Cardiac muscle cell (in vitro differentiated cells and primary cell): ENCODE measurements at regions not wholly inside any gene's neighbourhood (a gene's known extent, or its start where the extent isn't known, plus 50 kb on each side); places are given as distances from the start of the nearest gene placed in this dataset.

ENCODE experiments used
- DNase-seq, 2 donors: peaks; one replicate each; pipeline versions ENCODE4 v3.0.0 to v3.0.0-alpha.2; 2010 to 2017; ENCODE audit warnings: low read depth in 1 of 2, low spot score in 1 of 2
- H3K27ac ChIP-seq: fragments of 200-600 bp; sonication (generic); 2 replicates; pipeline ENCODE4 v1.5.1; 2016
- H3K27me3 ChIP-seq: fragments of 200-600 bp; sonication (generic); 2 replicates; pipeline ENCODE4 v1.6.0; 2016; ENCODE audit warnings: control low read depth
- H3K36me3 ChIP-seq: fragments of 200-600 bp; sonication (generic); 2 replicates; pipeline ENCODE4 v1.5.1; 2016; ENCODE audit warnings: control low read depth
- H3K4me1 ChIP-seq: fragments of 200-600 bp; sonication (generic); 2 replicates; pipeline ENCODE4 v1.8.1; 2017; ENCODE audit warnings: low read depth, mild to moderate bottlenecking, mixed run types
- H3K4me3 ChIP-seq: fragments of 200-600 bp; sonication (generic); 2 replicates; pipeline ENCODE4 v1.5.1; 2016; ENCODE audit warnings: mild to moderate bottlenecking
- H3K9me3 ChIP-seq: fragments of 200-600 bp; sonication (generic); 2 replicates; pipeline ENCODE4 v1.5.1; 2017; ENCODE audit warnings: low read depth, mild to moderate bottlenecking, control low read depth
- TF ChIP-seq, protein P1 (sequence below): IDR thresholded peaks from 2 replicates; pipeline ENCODE4 v1.5.1; 2012; ENCODE audit warnings: low read depth, mild to moderate bottlenecking, low read length

DNA sequence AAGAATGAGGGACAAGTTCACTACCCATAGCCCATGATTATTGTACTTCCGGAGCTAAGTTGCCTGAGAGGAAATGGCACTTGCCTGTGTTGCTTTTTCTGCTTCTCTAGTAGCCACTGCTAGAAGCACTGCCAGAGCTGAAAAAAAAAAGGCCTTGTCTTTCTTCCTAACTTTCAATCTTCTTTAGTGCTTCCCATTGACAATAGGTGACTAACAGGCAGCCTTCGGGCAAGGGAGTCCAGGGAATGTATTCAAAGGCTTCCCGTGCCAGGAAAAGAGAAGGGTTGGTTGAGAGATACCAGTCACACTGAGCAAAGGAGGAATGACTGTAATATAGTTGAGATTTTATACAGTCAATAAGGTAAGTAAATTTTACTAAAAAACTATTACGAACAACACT is 242.0 kb downstream of the CALCRL start:
- Histone ChIP-seq H3K27ac (no peak overlapping the region), H3K4me3 (no peak overlapping the region), H3K36me3 (no peaks in the 10 kb centered on the region), H3K9me3 (no peaks in the 10 kb centered on the region), H3K4me1 (no peaks in the 10 kb centered on the region), H3K27me3 (no peaks in the 10 kb centered on the region)
- DNase-seq = no peak
- TF ChIP-seq, protein P1, sequence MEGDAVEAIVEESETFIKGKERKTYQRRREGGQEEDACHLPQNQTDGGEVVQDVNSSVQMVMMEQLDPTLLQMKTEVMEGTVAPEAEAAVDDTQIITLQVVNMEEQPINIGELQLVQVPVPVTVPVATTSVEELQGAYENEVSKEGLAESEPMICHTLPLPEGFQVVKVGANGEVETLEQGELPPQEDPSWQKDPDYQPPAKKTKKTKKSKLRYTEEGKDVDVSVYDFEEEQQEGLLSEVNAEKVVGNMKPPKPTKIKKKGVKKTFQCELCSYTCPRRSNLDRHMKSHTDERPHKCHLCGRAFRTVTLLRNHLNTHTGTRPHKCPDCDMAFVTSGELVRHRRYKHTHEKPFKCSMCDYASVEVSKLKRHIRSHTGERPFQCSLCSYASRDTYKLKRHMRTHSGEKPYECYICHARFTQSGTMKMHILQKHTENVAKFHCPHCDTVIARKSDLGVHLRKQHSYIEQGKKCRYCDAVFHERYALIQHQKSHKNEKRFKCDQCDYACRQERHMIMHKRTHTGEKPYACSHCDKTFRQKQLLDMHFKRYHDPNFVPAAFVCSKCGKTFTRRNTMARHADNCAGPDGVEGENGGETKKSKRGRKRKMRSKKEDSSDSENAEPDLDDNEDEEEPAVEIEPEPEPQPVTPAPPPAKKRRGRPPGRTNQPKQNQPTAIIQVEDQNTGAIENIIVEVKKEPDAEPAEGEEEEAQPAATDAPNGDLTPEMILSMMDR = no peak

DNA sequence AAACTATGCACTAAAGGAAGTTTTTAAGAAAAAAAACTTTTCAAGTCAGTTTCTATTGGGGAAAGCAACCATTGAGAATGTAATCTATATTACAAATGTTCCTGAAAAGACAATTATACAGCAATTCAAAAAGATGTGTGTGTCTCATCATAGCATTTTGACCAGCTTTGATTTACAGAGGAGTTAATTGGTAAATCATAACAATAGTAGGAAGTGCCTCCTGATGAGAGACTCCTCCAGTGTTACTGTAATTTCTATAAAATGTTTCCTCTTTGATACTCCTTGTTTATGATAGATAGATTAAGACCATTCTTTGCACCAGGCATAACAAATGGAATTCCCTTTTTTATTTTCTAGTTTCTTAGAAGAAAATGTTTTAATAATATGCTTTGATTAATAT is 249.9 kb downstream of the CALCRL start:
- DNase-seq = no peak
- Histone ChIP-seq H3K36me3 (no peaks in the 10 kb centered on the region), H3K9me3 (no peaks in the 10 kb centered on the region), H3K4me3 (no peak overlapping the region), H3K27me3 (no peaks in the 10 kb centered on the region), H3K27ac (no peak overlapping the region), H3K4me1 (no peaks in the 10 kb centered on the region)
- TF ChIP-seq, protein P1 = no peak

DNA sequence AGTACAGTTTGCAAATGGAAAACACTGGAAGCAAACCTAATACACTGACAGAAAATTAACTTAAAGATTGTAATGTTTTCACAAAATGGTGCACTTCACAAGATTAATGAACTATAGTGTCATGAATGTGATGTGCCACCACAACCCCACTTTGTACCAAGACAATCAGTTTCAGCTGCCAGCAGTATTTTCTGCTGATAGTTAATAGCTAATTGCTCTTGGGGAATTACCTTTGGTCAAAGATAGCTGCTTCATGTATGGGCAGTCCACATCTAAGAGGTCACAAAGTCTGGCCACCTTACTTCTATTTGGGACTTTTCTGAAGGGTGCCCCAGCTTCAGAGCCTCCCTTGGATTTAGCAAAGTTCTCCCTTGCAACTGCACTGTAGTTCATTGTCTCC is 254.0 kb downstream of the CALCRL start:
- Histone ChIP-seq H3K36me3 (no peaks in the 10 kb centered on the region), H3K4me3 (no peak overlapping the region), H3K4me1 (no peaks in the 10 kb centered on the region), H3K27me3 (no peaks in the 10 kb centered on the region), H3K9me3 (no peaks in the 10 kb centered on the region), H3K27ac (no peak overlapping the region)
- TF ChIP-seq, protein P1 = no peak
- DNase-seq = no peak

DNA sequence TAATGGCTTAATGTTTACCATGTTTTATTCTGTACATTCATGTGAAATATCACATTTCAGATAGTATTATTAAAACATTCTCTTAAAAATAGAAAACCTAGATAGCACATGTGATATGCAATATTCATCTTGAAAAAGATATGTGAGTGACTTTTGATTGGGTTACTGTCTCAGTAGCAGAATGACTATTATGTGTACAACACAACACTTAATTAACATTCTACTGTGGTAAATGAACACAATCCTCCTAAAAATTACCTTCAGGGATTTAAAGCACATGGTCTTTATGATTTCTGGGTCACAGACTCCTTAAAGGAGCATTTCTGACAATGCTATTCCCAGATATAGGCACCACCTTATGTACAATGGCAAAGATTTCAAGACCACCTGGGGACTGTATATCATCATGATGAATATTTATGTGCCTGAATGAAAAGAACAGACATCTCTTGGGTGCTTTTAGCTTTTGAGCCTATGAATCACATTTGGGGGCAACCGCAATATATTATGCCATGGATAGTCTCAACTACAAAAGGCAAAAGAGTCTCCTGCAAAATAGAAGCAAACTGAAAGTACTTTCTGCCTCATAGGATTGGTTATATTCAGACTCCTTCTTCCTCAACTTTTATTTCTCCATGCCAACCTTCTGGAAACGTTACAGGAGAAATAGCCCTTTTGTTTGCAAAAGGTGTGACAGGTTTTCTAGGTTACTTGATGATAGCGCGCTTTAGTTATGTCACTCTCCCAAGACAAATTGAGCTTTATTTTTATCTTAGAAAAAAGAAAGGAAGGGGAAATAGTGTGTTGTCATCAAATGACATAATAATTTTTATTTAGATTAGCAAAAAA is 259.0 kb downstream of the CALCRL start:
- H3K4me3 ChIP-seq = no peak overlapping the region
- no peak overlapping the region for H3K27ac ChIP-seq
- H3K9me3 ChIP-seq = no peaks in the 10 kb centered on the region
- TF ChIP-seq, protein P1 = no peak
- H3K27me3 ChIP-seq = no peaks in the 10 kb centered on the region
- no peaks in the 10 kb centered on the region for H3K36me3 ChIP-seq
- no peak for DNase-seq
- no peaks in the 10 kb centered on the region for H3K4me1 ChIP-seq

DNA sequence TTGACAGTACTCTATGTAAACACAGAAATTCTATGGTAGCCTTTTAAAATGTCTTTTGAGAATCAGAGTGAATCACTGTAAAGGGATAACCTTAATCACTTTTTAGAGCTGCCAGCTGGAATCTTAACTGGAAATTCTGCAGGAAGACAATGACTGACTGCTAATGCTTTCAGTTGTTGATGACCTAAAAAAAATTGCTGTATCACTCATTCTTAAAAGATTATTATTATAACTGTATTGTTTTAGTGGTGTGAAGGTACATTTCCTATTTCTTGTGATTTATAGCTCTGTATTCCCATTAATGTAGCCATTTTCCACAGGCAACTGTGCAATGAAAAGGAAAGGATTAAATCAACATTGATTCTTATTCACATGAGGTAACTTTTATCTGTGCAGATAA is 260.5 kb downstream of the CALCRL start:
- H3K4me1 ChIP-seq = no peaks in the 10 kb centered on the region

More for the DNA sequence above, 260.5 kb downstream of the CALCRL start:
- Histone ChIP-seq H3K27me3 (no peaks in the 10 kb centered on the region), H3K36me3 (no peaks in the 10 kb centered on the region), H3K9me3 (no peaks in the 10 kb centered on the region), H3K4me3 (no peak overlapping the region), H3K27ac (no peak overlapping the region)
- TF ChIP-seq, protein P1 = no peak
- no peak for DNase-seq
